Esophagus muscularis mucosa (tissue), 4 donors: ENCODE measurements at regions not wholly inside any gene's neighbourhood (a gene's known extent, or its start where the extent isn't known, plus 50 kb on each side); places are given as distances from the start of the nearest gene placed in this dataset.

Experiments used
- DNase-seq: peaks from one replicate; pipeline ENCODE4 v3.0.0-alpha.2; 2017; ENCODE audit errors: extremely low spot score
- H3K27ac ChIP-seq, 4 donors: fragments of 200-600 bp; sonication (generic); replicated peaks in 1 of 4; 1 replicate in 3 of 4; 2 replicates in 1 of 4; pipeline ENCODE4 v1.5.1; 2016 to 2019; ENCODE audit warnings: mild to moderate bottlenecking in 1 of 4
- H3K27me3 ChIP-seq, 4 donors: fragments of 200-600 bp; sonication (generic); one replicate each; pipeline versions ENCODE4 v1.5.1 to v1.6.0; 2016 to 2019
- H3K36me3 ChIP-seq, 4 donors: fragments of 200-600 bp; sonication (generic); one replicate each; pipeline ENCODE4 v1.5.1; 2016 to 2019
- H3K4me1 ChIP-seq, 4 donors: fragments of 200-600 bp; sonication (generic); one replicate each; pipeline ENCODE4 v1.5.1; 2016 to 2019
- H3K4me3 ChIP-seq, 4 donors: fragments of 200-600 bp; sonication (generic); 1 replicate in 2 of 4; 2 replicates in 2 of 4; pipeline ENCODE4 v1.5.1; 2016 to 2019; ENCODE audit warnings: mild to moderate bottlenecking in 4 of 4, moderate library complexity in 1 of 4
- H3K9me3 ChIP-seq, 4 donors: fragments of 200-600 bp; sonication (generic); 1 replicate in 3 of 4; 2 replicates in 1 of 4; pipeline ENCODE4 v1.5.1; 2016 to 2019
- CTCF ChIP-seq, 3 experiments: fragments of 200-600 bp in 2 of 3; fragments of 450-650 bp in 1 of 3; sonication (generic) in 2 of 3; IDR thresholded peaks; one replicate each; pipeline ENCODE4 v1.5.1; 2017 to 2019; ENCODE audit warnings: antibody characterized with exemption in 3 of 3, mild to moderate bottlenecking in 2 of 3, moderate library complexity in 1 of 3
- EP300 ChIP-seq: sonication (generic); formaldehyde crosslinking; IDR thresholded peaks from one replicate; pipeline ENCODE4 v1.6.1; 2017; ENCODE audit warnings: antibody characterized with exemption
- POLR2A ChIP-seq: fragments of 450-650 bp; IDR thresholded peaks from one replicate; pipeline ENCODE4 v1.6.1; 2017; ENCODE audit warnings: antibody characterized with exemption, moderate library complexity, mild to moderate bottlenecking, low read depth
- POLR2AphosphoS5 ChIP-seq, 2 donors: sonication (generic); formaldehyde crosslinking; IDR thresholded peaks; one replicate each; pipeline ENCODE4 v1.6.1; 2017; ENCODE audit warnings: antibody characterized with exemption in 2 of 2
- WGBS: methylation state at CpG from one replicate; pipeline ENCODE4 v1.1.5; 2018; 5-methylcytosine and 5-hydroxymethylcytosine counted together
- intact Hi-C: fragments of 100-400 bp; cut with DNase I; formaldehyde crosslinking; loops from one replicate; pipeline ENCODE4 v1.15.1; 2023

- intact Hi-C loops, result no loop called here
- no peaks in the 10 kb centered on the region for H3K9me3 ChIP-seq
- DNase-seq, result no peak
- no peak overlapping the region for H3K4me3 ChIP-seq
- WGBS, result 90% methylated on average over 2 of the region's 2 CpGs
- TF ChIP-seq CTCF (IDR thresholded peaks at IDR 0.05), result no peak
- no peaks in the 10 kb centered on the region for H3K36me3 ChIP-seq
- no peaks in the 10 kb centered on the region for H3K4me1 ChIP-seq
- no peaks in the 10 kb centered on the region for H3K27me3 ChIP-seq
- no peak overlapping the region for H3K27ac ChIP-seq
These were observed 281.0 kb upstream of the KYNU start for GRCh38 chr2:142596334-142597088.

GRCh38 chr2:142594935-142595334 lies 282.5 kb upstream of the KYNU start:
- intact Hi-C loops, result no loop called here
- Histone ChIP-seq H3K27me3 (no peaks in the 10 kb centered on the region), H3K4me1 (no peaks in the 10 kb centered on the region), H3K9me3 (no peaks in the 10 kb centered on the region), H3K4me3 (no peak overlapping the region), H3K36me3 (no peaks in the 10 kb centered on the region), H3K27ac (no peak overlapping the region)
- 90% methylated on average over 2 of the region's 2 CpGs for WGBS
- DNase-seq, result no peak
- TF ChIP-seq POLR2A (no peak), CTCF (IDR thresholded peaks at IDR 0.05) (no peak), EP300 (no peak), POLR2AphosphoS5 (IDR thresholded peaks at IDR 0.05) (no peak)

GRCh38 chr2:142592171-142592570 lies 285.3 kb upstream of the KYNU start:
- H3K27me3 ChIP-seq, result no peaks in the 10 kb centered on the region
- intact Hi-C loops, result no loop called here
- no peaks in the 10 kb centered on the region for H3K4me1 ChIP-seq
- 78% methylated on average over 3 of the region's 3 CpGs for WGBS
- no peaks in the 10 kb centered on the region for H3K36me3 ChIP-seq
- no peak overlapping the region for H3K27ac ChIP-seq
- no peaks in the 10 kb centered on the region for H3K9me3 ChIP-seq
- no peak overlapping the region for H3K4me3 ChIP-seq
- no peak for DNase-seq
- TF ChIP-seq POLR2AphosphoS5 (IDR thresholded peaks at IDR 0.05), result no peak
- no peak for TF ChIP-seq EP300
- no peak for TF ChIP-seq CTCF (IDR thresholded peaks at IDR 0.05)
- TF ChIP-seq POLR2A, result no peak

GRCh38 chr2:142591420-142591819 lies 286.0 kb upstream of the KYNU start:
- TF ChIP-seq POLR2AphosphoS5 (IDR thresholded peaks at IDR 0.05), result no peak
- no peak for TF ChIP-seq POLR2A
- TF ChIP-seq EP300, result no peak
- TF ChIP-seq CTCF (IDR thresholded peaks at IDR 0.05), result no peak
- H3K27me3 ChIP-seq, result no peaks in the 10 kb centered on the region
- H3K4me1 ChIP-seq, result no peaks in the 10 kb centered on the region
- no peak overlapping the region for H3K4me3 ChIP-seq
- intact Hi-C loops, result no loop called here
- DNase-seq, result no peak
- no peaks in the 10 kb centered on the region for H3K36me3 ChIP-seq
- no peak overlapping the region for H3K27ac ChIP-seq
- H3K9me3 ChIP-seq, result no peaks in the 10 kb centered on the region
- WGBS, result 82% methylated on average over 2 of the region's 2 CpGs

- Histone ChIP-seq H3K4me3 (no peak overlapping the region), H3K36me3 (no peaks in the 10 kb centered on the region), H3K9me3 (no peaks in the 10 kb centered on the region), H3K27ac (no peak overlapping the region), H3K4me1 (no peaks in the 10 kb centered on the region), H3K27me3 (no peaks in the 10 kb centered on the region)
- TF ChIP-seq POLR2A, result no peak
- no peak for TF ChIP-seq CTCF (IDR thresholded peaks at IDR 0.05)
- no peak for TF ChIP-seq POLR2AphosphoS5 (IDR thresholded peaks at IDR 0.05)
- TF ChIP-seq EP300, result no peak
- WGBS, result 93% methylated on average over 1 of the region's 1 CpG
- intact Hi-C loops, result no loop called here
- no peak for DNase-seq
These were observed 289.2 kb upstream of the KYNU start for GRCh38 chr2:142588269-142588668.
